ENCODE measurements at regions not wholly inside any gene's neighbourhood (a gene's known extent, or its start where the extent isn't known, plus 50 kb on each side); places are given as distances from the start of the nearest gene placed in this dataset.
"Not testable (repeated sequence)": the region's sequence is repeated elsewhere in the genome, so short reads cannot be mapped to it uniquely, and the experiment has no call there.

GRCh38 chrX:80578517-80579105, 158.4 kb downstream of the TENT5D start:
- RAD21 ChIA-PET (ENCODE audit: low non-redundant PET in 1 of 2, low total read pairs in 2 of 2, uncharacterized antibody in 2 of 2, unreplicated experiment in 2 of 2): no interaction called here
- 0 out of 2 replicates have a peak, but pooled peaks have one; percentile 36 for ATAC-seq

GRCh38 chrX:80590992-80591391, 170.7 kb downstream of the TENT5D start:
- H3K9ac ChIP-seq (ENCODE audit: low read length); BruUV-seq (replicated peaks); H3K4me2 ChIP-seq (ENCODE audit: low read length); H3K27me3 ChIP-seq (ENCODE audit: insufficient read depth, low read length); ATAC-seq; DNase-seq (ENCODE audit: low read depth, low spot score); CTCF ChIA-PET; H4K20me1 ChIP-seq (ENCODE audit: insufficient read depth); intact Hi-C loops (cut with micrococcal nuclease); H3K9me3 ChIP-seq (ENCODE audit: control insufficient read depth in 1 of 2, insufficient read depth in 1 of 2, low read depth in 1 of 2, low read length in 2 of 2); H3K4me1 ChIP-seq (ENCODE audit: control insufficient read depth in 1 of 2, insufficient read depth in 2 of 2, low read length in 2 of 2); H3K4me3 ChIP-seq (replicated peaks in 1 of 2; ENCODE audit: low read depth in 1 of 2, low read length in 2 of 2); POLR2A ChIA-PET; H3K36me3 ChIP-seq (ENCODE audit: control insufficient read depth in 1 of 2, insufficient read depth in 2 of 2, low read length in 2 of 2); H3K27ac ChIP-seq (ENCODE audit: low read depth, low read length); RAD21 ChIA-PET (ENCODE audit: low non-redundant PET in 1 of 2, low total read pairs in 2 of 2, uncharacterized antibody in 2 of 2, unreplicated experiment in 2 of 2); H3K79me2 ChIP-seq (ENCODE audit: insufficient read depth, low read length); H3K9me2 ChIP-seq (ENCODE audit: insufficient read depth); H2AFZ ChIP-seq (ENCODE audit: low read depth, low read length, poor library complexity, severe bottlenecking): not testable (repeated sequence)

More at GRCh38 chrX:80578517-80579105, 158.4 kb downstream of the TENT5D start:
- Histone ChIP-seq H3K9ac (ENCODE audit: low read length) (no peak overlapping the region), H3K4me1 (ENCODE audit: control insufficient read depth in 1 of 2, insufficient read depth in 2 of 2, low read length in 2 of 2) (no peaks in the 10 kb centered on the region), H3K4me2 (ENCODE audit: low read length) (no peak overlapping the region), H3K79me2 (ENCODE audit: insufficient read depth, low read length) (no peaks in the 10 kb centered on the region), H2AFZ (ENCODE audit: low read depth, low read length, poor library complexity, severe bottlenecking) (no peak overlapping the region), H3K4me3 (replicated peaks in 1 of 2; ENCODE audit: low read depth in 1 of 2, low read length in 2 of 2) (no peak overlapping the region), H3K9me3 (ENCODE audit: control insufficient read depth in 1 of 2, insufficient read depth in 1 of 2, low read depth in 1 of 2, low read length in 2 of 2) (no peaks in the 10 kb centered on the region), H3K27ac (ENCODE audit: low read depth, low read length) (no peak overlapping the region), H3K9me2 (ENCODE audit: insufficient read depth) (no peaks in the 10 kb centered on the region), H4K20me1 (ENCODE audit: insufficient read depth) (no peaks in the 10 kb centered on the region), H3K27me3 (ENCODE audit: insufficient read depth, low read length) (no peaks in the 10 kb centered on the region), H3K36me3 (ENCODE audit: control insufficient read depth in 1 of 2, insufficient read depth in 2 of 2, low read length in 2 of 2) (no peaks in the 10 kb centered on the region)
- peak; percentile 10 for DNase-seq (ENCODE audit: low read depth, low spot score)
- intact Hi-C loops (cut with micrococcal nuclease): loop anchor here (5.0 kb wide), 1 partner anchor 296 kb away; no protein-coding TSS in a partner anchor
- POLR2A ChIA-PET: no interaction called here
- TF ChIP-seq RAD21 (IDR thresholded peaks at IDR 0.05; ENCODE audit: low read depth) (peak; percentile 23; the same call in 1 of the 2 replicates), SRF (IDR thresholded peaks at IDR 0.05; ENCODE audit: low read depth) (no peak), CTCF (IDR thresholded peaks at IDR 0.05 in 2 of 3, conservative IDR thresholded peaks at IDR 0.05 in 1 of 3; ENCODE audit: borderline replicate concordance in 1 of 3, insufficient read depth in 1 of 3, low read depth in 2 of 3, low read length in 2 of 3) (peak in 2 of 3 experiments; percentile 31 to 46; a peak in 3 of 6 replicates), MAX (IDR thresholded peaks at IDR 0.05) (no peak)
- no TSS peak for BruUV-seq (replicated peaks)
- CTCF ChIA-PET: no interaction called here
